NCI-H345 treated with DMSO at 0.1 percent for 48 hours (cell line): ENCODE measurements at regions not wholly inside any gene's neighbourhood (a gene's known extent, or its start where the extent isn't known, plus 50 kb on each side); places are given as distances from the start of the nearest gene placed in this dataset.
"Not testable (repeated sequence)": the region's sequence is repeated elsewhere in the genome, so short reads cannot be mapped to it uniquely, and the experiment has no call there.

ENCODE experiments used
- DNase-seq: peaks from one replicate; lab custom pipeline; 2025; ENCODE audit not compliant: unreplicated experiment; lab: John Stamatoyannopoulos, UW

DNA sequence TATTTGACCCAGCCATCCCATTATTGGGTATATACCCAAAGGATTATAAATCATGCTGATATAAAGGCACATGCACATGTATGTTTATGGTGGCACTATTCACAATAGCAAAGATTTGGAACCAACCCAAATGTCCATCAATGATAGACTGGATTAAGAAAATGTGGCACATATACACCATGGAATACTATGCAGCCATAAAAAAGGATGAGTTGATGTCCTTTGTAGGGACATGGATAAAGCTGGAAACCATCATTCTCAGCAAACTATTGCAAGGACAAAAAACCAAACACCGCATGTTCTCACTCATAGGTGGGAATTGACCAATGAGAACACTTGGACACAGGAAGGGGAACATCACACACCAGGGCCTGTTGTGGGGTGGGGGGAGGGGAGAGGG, 147.3 kb upstream of the STK26 start:
- not testable (repeated sequence) for DNase-seq

DNA sequence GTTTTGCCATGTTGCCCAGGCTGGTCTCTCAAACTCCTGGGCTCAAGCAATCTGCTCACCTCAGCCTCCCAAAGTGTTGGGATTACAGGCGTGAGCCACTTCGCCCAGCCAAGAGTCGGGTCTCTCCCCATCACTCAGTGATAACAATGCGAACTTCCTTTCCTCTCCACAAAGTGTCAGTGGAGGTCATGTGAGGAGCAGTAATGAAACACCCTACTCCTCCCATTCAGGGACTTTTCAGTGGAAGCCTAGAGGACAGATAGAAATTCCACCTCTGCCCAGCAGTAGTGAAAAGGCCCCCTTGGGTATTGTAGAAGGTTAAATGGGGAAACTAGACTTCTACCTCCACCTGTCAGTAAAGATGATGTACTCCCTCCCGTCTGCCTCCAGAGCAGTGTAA, 141.9 kb upstream of the STK26 start:
- no peak for DNase-seq

- DNase-seq = not testable (repeated sequence)
Observed at GRCh38 chrX:131885042-131885441, 138.1 kb upstream of the STK26 start.

DNA sequence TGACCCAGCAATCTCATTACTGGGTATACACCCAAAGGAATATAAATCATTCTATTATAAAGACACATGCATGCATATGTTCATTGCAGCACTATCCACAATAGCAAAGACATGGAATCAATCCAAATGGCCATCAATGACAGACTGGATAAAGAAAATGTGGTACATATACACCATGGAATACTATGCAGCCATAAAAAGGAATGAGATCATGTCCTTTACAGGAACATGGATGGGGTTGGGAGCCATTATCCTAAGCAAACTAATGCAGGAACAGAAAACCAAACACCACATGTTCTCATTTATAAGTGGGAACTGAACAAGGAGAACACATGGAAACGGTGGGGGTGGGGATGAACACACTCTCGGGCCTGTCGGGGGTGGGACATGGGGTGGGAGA, 129.2 kb upstream of the STK26 start:
- not testable (repeated sequence) for DNase-seq

DNA sequence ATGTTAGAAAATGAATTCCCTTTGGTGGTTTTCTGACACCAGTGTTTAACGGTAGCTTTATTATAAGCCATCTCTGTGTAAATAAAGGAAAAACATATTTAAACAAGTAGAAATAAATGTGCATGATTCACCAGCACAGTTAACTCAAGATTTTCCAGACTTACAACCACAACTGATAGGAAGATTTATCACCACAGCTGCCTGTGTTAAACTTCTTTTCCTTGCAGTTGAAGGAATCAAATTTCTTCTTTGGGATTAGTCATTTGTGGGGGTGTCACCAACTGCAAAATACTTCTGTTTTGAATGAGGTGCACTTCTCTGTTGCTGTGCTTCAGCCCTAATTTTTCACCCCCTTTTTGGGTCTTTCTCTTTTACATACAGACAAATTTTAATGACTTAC, 128.1 kb upstream of the STK26 start:
- no peak for DNase-seq

DNA sequence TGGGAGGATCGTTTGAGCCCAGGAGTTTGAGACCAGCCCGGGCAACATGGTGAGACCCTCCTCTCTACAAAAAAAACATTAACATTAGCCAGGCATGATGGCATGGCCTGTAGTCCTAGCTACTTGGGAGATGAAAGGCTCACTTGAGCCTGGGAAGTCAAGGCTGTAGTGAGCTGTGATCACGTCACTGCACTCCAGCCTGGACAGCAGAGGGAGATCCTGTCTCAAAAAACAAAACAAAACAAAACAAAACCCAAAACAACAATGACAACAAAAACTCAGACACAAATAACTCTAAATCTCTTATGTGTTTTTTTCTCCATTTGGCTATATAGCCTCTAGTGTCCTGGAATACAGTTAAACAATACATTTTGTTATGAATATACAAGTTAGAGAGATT, 127.3 kb upstream of the STK26 start:
- DNase-seq = no peak

GRCh38 chrX:131901546-131901945, 121.6 kb upstream of the STK26 start:
- DNase-seq = no peak

DNA sequence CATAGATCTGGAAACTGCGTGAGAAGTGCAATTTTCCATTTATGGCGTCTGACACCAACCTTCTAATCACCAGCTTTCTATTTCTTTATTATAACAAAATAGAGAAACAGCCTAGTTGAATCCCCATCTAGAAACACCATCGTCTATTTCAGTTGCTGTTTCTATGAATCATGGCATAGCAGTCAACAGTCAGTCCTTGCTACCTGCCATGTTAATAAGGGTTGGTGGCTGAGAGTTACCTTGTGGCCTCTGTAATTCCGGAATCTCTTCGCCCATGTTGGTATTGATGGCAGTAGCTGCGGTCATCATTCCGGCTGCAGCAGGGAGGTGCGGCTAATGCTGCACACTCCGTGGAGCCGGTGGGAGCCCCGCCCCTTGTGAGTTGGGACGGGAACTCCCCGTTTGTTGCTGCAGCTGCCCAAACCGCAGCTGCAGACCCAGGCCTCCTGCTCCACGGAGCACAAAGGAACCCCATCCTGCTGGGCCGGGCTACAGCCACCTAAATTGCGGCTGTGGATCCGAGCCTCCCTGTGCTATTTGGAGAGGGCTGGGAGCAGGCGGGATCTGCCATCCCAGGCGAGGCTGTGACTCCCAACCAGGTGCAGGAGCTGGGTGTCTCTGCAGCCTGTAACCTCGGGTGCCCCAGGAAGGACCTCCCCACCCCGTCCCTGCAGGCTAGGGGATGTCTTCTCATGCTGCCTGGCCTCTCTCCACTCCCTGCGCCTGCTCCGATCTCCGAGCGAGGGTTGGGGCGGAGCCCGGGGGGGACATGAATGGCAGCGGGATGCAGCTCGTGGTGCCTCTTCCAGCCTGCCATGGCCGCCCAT, 115.4 kb upstream of the STK26 start:
- DNase-seq = no peak

- DNase-seq = no peak
Observed at GRCh38 chrX:131910586-131910985, 112.5 kb upstream of the STK26 start.

- DNase-seq = no peak
Observed at GRCh38 chrX:131915488-131915887, 107.6 kb upstream of the STK26 start.

GRCh38 chrX:131917588-131917987, 105.5 kb upstream of the STK26 start:
- DNase-seq = no peak

- DNase-seq = no peak
Observed at GRCh38 chrX:131918839-131919238, 104.3 kb upstream of the STK26 start.

DNA sequence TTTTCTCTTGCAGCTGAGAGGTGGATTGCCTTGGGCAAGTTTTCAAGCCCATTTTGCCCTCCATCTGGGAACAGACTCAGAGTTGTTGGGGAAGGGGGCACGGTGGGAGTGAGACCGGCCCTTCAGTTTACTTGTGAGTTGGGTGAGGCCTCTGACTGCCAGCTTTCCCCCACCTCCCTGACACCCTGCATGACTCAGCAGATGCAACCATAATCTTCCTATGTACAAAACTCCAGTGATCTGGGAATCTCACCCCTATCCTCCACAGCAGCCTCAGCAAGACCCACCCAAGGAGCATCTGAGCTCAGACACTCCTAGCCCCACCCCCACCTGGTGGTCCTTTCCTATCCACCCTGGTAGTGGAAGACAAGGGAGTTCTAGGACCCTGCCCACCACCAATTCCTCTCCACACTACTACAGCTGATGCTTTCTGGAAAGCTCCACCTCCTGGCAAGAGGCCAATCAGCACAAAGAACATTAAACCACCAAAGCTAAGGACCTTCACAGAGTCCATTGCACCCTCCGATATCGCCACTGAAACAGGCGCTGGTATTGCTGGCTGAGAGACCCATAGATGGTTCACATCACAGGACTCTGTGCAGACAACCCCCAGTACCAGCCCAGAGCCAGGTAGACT, 99.4 kb upstream of the STK26 start:
- no peak for DNase-seq

DNA sequence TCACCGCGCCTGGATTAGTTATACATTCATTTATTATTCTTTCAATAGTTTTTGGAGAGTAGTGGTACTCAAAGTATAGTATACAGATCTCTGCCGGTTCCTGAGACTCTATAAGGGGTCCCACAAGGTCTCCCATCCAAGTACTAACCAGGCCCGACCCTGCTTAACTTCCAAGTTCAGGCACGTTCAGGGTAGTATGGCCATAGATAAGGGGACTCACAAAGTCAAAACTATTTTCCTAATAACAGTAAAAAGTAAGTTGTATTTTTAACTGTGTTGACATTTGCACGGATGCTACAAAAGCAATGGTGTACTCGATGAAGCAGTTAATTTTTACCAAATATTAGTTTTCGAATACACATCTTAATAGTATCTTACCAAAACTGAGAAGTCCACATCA, 84.4 kb upstream of the STK26 start:
- DNase-seq = no peak

GRCh38 chrX:131942034-131942433, 81.1 kb upstream of the STK26 start:
- no peak for DNase-seq

GRCh38 chrX:131944936-131945902, 77.9 kb upstream of the STK26 start:
- DNase-seq = no peak

DNA sequence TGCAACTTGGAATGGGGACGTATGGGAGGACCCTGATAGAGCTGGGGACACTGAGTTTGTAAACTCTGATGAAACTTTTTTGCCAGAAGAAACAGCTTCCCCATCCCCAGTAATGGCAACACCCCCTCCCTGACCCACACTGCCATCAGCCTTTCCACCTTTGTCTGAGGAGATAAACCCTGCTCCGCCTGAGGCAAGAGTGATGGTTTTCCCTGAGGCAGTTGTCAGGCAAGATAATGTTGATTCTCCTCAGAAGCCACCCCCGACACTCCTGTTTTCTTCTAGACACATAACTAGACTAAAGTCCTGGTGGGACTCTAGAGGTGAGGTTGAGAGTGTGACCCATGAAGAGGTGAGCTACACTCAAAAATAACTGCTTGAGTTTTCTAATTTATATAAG, 71.9 kb upstream of the STK26 start:
- no peak for DNase-seq

GRCh38 chrX:131955099-131955777, 67.9 kb upstream of the STK26 start:
- DNase-seq = no peak

- DNase-seq = no peak
Observed at GRCh38 chrX:131958724-131959123, 64.4 kb upstream of the STK26 start.

GRCh38 chrX:131970347-131970746, 52.8 kb upstream of the STK26 start:
- DNase-seq = no peak
